ENCODE measurements at regions not wholly inside any gene's neighbourhood (a gene's known extent, or its start where the extent isn't known, plus 50 kb on each side); places are given as distances from the start of the nearest gene placed in this dataset.

- Histone ChIP-seq H3K36me3 (no peaks in the 10 kb centered on the region), H3K4me3 (peak overlapping the region; percentile 68 to 81 (median 72)), H3K27ac (peak overlapping the region; percentile 75 to 92 (median 86)), H3K27me3 (no peaks in the 10 kb centered on the region), H3K4me1 (peaks cover 0 to 33% (median 18%) of the 10 kb centered on the region in 4 donors), H3K9me3 (no peaks in the 10 kb centered on the region)
- WGBS (ENCODE audit: insufficient coverage, low coverage, low lambda C conversion rate, missing lambda C conversion rate): under 1% methylated on average over 21 of the region's 47 CpGs
- DNase-seq: peak; percentile 64 to 76 (median 76)
- intact Hi-C loops (cut with DNase I): no loop called here
- peak; percentile 55 for TF ChIP-seq POLR2A (IDR thresholded peaks at IDR 0.05)
- TF ChIP-seq CTCF (IDR thresholded peaks at IDR 0.05): no peak
- peak; percentile 33 to 48 (median 45) for ATAC-seq
These were observed 223.4 kb upstream of the IL12A start for GRCh38 chr3:159765030-159765859.

GRCh38 chr3:159765860-159766294 is 222.8 kb upstream of the IL12A start:
- no peak for DNase-seq

DNA sequence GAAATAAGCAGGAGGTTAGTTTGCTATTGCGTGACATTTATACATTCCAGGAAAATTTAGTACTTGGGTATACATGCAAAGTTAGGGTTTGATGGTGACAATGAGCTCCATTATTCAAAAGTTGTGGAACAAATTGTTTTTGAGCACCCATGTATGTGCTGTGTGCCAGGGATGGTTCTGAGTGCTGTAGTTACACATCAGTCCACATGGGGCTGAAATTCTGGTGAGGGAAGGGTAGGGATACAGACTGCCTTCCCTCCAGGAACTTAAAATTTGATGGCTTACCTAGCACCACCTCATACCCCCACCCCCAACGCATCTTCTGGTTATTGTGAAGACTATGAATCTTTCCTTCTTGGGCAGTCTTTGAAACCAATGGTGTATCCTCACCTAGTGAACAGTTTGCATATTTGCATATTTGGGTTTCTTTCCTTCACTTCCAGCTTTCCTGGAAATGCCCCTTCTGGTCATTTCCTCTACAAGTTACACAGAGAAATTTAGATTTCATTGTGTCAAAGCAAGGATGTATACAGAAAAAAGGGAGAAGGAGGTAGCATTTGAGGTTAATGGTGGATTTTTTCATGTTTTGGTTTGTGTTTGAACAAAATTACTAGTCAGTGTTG is 222.0 kb upstream of the IL12A start:
- no peak overlapping the region for H3K27ac ChIP-seq
- peak; percentile 31 to 53 (median 33) for TF ChIP-seq CTCF (IDR thresholded peaks at IDR 0.05)
- TF ChIP-seq POLR2A (IDR thresholded peaks at IDR 0.05): no peak
- intact Hi-C loops (cut with DNase I): no loop called here
- DNase-seq (no peak), ATAC-seq (no peak)
- WGBS (ENCODE audit: insufficient coverage, low coverage, low lambda C conversion rate, missing lambda C conversion rate): 62% methylated on average over 2 of the region's 2 CpGs
- no peaks in the 10 kb centered on the region for H3K36me3 ChIP-seq
- H3K4me1 ChIP-seq: peaks cover 0 to 24% (median 12%) of the 10 kb centered on the region in 4 donors
- no peaks in the 10 kb centered on the region for H3K9me3 ChIP-seq
- H3K4me3 ChIP-seq: peak overlapping the region in 1 of 3 donors; percentile 10
- H3K27me3 ChIP-seq: no peaks in the 10 kb centered on the region

More at GRCh38 chr3:159765860-159766294, 222.8 kb upstream of the IL12A start:
- 75% methylated on average over 5 of the region's 5 CpGs for WGBS (ENCODE audit: insufficient coverage, low coverage, low lambda C conversion rate, missing lambda C conversion rate)
- no peak for ATAC-seq
- peaks cover 0 to 32% (median 16%) of the 10 kb centered on the region in 4 donors for H3K4me1 ChIP-seq
- H3K27me3 ChIP-seq: no peaks in the 10 kb centered on the region
- intact Hi-C loops (cut with DNase I): no loop called here
- H3K27ac ChIP-seq: peak overlapping the region in 2 of 3 donors; percentile 63 to 86
- no peaks in the 10 kb centered on the region for H3K9me3 ChIP-seq
- no peaks in the 10 kb centered on the region for H3K36me3 ChIP-seq
- H3K4me3 ChIP-seq: peak overlapping the region; percentile 68 to 81 (median 72)
- TF ChIP-seq POLR2A (IDR thresholded peaks at IDR 0.05) (no peak), CTCF (IDR thresholded peaks at IDR 0.05) (no peak)

- DNase-seq (no peak), ATAC-seq (no peak)
- H3K27ac ChIP-seq: no peak overlapping the region
- peaks cover 0 to 6% (median 1%) of the 10 kb centered on the region in 4 donors for H3K4me1 ChIP-seq
- H3K4me3 ChIP-seq: no peak overlapping the region
- no peaks in the 10 kb centered on the region for H3K36me3 ChIP-seq
- TF ChIP-seq POLR2A (IDR thresholded peaks at IDR 0.05) (no peak), CTCF (IDR thresholded peaks at IDR 0.05) (no peak)
- no peaks in the 10 kb centered on the region for H3K9me3 ChIP-seq
- WGBS (ENCODE audit: insufficient coverage, low coverage, low lambda C conversion rate, missing lambda C conversion rate): 87% methylated on average over 2 of the region's 2 CpGs
- intact Hi-C loops (cut with DNase I): no loop called here
- H3K27me3 ChIP-seq: no peaks in the 10 kb centered on the region
These were observed 217.6 kb upstream of the IL12A start for GRCh38 chr3:159770998-159771397.
